ENCODE measurements at regions not wholly inside any gene's neighbourhood (a gene's known extent, or its start where the extent isn't known, plus 50 kb on each side); places are given as distances from the start of the nearest gene placed in this dataset.
"Not testable (repeated sequence)": the region's sequence is repeated elsewhere in the genome, so short reads cannot be mapped to it uniquely, and the experiment has no call there.

- TF ChIP-seq CTCF, POLR2A (IDR thresholded peaks at IDR 0.05): not testable (repeated sequence)
Measured at GRCh38 chr2:35441575-35441974, 914.0 kb upstream of the CRIM1 start.
